BLaER1 treated with 17β-estradiol and CSF1 and Interleukin-3, amounts not matched to agents 10 nM and 100 nM (cell line): ENCODE measurements at regions not wholly inside any gene's neighbourhood (a gene's known extent, or its start where the extent isn't known, plus 50 kb on each side); places are given as distances from the start of the nearest gene placed in this dataset.

ENCODE experiments used
- H3K27ac ChIP-seq, 11 experiments: shearing (Covaris generic); formaldehyde crosslinking; 2 replicates each; pipeline ENCODE4 v1.8.1; 2022
- H3K27me3 ChIP-seq, 11 experiments: shearing (Covaris generic); formaldehyde crosslinking; 2 replicates each; pipeline ENCODE4 v1.8.1; 2022
- H3K36me3 ChIP-seq, 11 experiments: shearing (Covaris generic); formaldehyde crosslinking; 2 replicates each; pipeline ENCODE4 v1.8.1; 2022
- H3K4me1 ChIP-seq, 10 experiments: shearing (Covaris generic); formaldehyde crosslinking; 2 replicates each; pipeline ENCODE4 v1.8.1; 2022
- H3K4me2 ChIP-seq, 11 experiments: shearing (Covaris generic); formaldehyde crosslinking; 2 replicates each; pipeline ENCODE4 v1.8.1; 2022
- H3K4me3 ChIP-seq, 10 experiments: shearing (Covaris generic); formaldehyde crosslinking; 2 replicates each; pipeline ENCODE4 v1.8.1; 2022
- H3K9ac ChIP-seq, 11 experiments: shearing (Covaris generic); formaldehyde crosslinking; 2 replicates each; pipeline ENCODE4 v1.8.1; 2022
- H3K9me3 ChIP-seq, 11 experiments: shearing (Covaris generic); formaldehyde crosslinking; replicated peaks in 1 of 11; 2 replicates each; pipeline ENCODE4 v1.8.1; 2022
- H4K20me1 ChIP-seq, 11 experiments: shearing (Covaris generic); formaldehyde crosslinking; 2 replicates each; pipeline ENCODE4 v1.8.1; 2022
- Cebpa-rat ChIP-seq, 11 experiments: shearing (Covaris generic); IDR thresholded peaks; 2 replicates each; pipeline ENCODE4 v1.8.1; 2022

GRCh38 chr3:178010306-178010705, 525.9 kb upstream of the KCNMB2 start:
- peaks cover 0 to 7% (median 0%) of the 10 kb centered on the region in 11 experiments; a peak in 2 of 22 replicates for H3K9me3 ChIP-seq
- no peaks in the 10 kb centered on the region for H3K4me1 ChIP-seq
- no peaks in the 10 kb centered on the region for H3K27me3 ChIP-seq
- no peak overlapping the region for H3K4me2 ChIP-seq
- H3K4me3 ChIP-seq, result no peak overlapping the region
- no peaks in the 10 kb centered on the region for H3K36me3 ChIP-seq
- H3K9ac ChIP-seq, result no peak overlapping the region
- TF ChIP-seq Cebpa-rat (IDR thresholded peaks at IDR 0.05), result no peak
- no peaks in the 10 kb centered on the region for H4K20me1 ChIP-seq
- no peak overlapping the region for H3K27ac ChIP-seq

DNA sequence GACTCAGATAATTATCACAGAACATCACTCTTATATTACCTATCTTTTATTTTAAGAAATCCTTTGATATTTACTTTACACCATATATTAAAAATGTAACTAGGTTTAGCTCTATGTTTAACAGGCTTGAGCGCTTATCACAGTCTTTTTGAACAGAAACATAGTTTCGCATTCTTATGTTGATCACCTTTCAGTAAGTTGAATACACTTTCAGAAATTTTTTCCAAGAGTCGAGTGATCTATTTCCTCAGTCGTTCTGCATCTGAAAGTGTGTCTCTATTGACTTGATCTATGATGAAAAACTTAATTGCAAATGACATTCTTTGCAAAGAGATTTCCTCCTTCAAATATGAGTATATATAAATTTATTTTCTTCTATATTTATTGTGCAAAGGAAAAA, 516.6 kb upstream of the KCNMB2 start:
- no peak overlapping the region for H3K9ac ChIP-seq
- no peaks in the 10 kb centered on the region for H3K4me1 ChIP-seq
- no peaks in the 10 kb centered on the region for H3K27me3 ChIP-seq
- TF ChIP-seq Cebpa-rat (IDR thresholded peaks at IDR 0.05), result no peak
- peaks cover 0 to 10% (median 0%) of the 10 kb centered on the region in 11 experiments; a peak in 3 of 22 replicates for H3K9me3 ChIP-seq
- H3K4me2 ChIP-seq, result no peak overlapping the region
- H3K4me3 ChIP-seq, result no peak overlapping the region
- H3K27ac ChIP-seq, result no peak overlapping the region
- no peaks in the 10 kb centered on the region for H3K36me3 ChIP-seq
- H4K20me1 ChIP-seq, result no peaks in the 10 kb centered on the region

DNA sequence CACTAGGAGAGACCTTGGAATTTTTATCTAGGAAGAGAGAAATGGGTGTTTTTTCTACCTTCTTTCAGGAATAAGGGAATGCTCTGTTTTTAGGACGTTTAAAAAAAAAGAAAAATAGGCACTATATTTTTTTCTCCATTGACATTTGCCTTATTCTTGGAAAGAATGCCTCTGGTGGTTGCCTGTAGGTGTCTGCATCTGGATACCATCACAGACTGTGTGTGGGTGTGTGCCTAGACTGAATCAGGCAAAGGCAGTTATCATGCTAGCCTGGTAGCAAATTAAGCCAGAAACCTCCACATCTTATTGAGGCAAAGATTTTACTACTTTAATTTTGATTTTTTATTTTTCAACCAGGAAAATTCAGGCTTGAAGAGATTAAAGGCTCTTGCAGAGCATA, 513.6 kb upstream of the KCNMB2 start:
- Histone ChIP-seq H4K20me1 (no peaks in the 10 kb centered on the region), H3K9me3 (peaks cover 0 to 10% (median 0%) of the 10 kb centered on the region in 11 experiments; a peak in 3 of 22 replicates), H3K27me3 (no peaks in the 10 kb centered on the region), H3K9ac (no peak overlapping the region), H3K4me1 (no peaks in the 10 kb centered on the region), H3K4me3 (no peak overlapping the region), H3K4me2 (no peak overlapping the region), H3K27ac (no peak overlapping the region), H3K36me3 (no peaks in the 10 kb centered on the region)
- TF ChIP-seq Cebpa-rat (IDR thresholded peaks at IDR 0.05), result no peak

DNA sequence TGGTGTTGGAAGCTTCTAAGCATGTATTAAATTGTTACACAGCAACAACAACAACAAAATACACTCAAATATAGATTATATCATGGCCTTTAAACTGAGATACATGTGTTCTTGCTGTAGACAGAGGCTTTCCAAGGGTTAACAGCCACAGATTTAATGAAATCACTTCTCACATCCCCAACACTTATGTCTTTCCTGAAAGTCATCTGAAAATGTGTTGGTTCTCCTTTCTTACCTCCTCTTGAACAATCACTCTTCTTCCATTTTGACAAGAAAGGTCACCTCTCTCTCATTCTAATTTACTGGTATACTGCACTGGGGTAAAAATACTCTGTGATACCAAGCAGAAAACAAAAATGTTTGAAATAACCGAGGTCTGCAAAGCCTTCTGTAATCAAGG, 507.3 kb upstream of the KCNMB2 start:
- Histone ChIP-seq H3K36me3 (no peaks in the 10 kb centered on the region), H3K4me3 (no peak overlapping the region), H3K4me2 (no peak overlapping the region), H3K9ac (no peak overlapping the region), H3K4me1 (no peaks in the 10 kb centered on the region), H4K20me1 (no peaks in the 10 kb centered on the region), H3K9me3 (peaks cover 0 to 6% (median 0%) of the 10 kb centered on the region in 11 experiments; a peak in 2 of 22 replicates), H3K27ac (no peak overlapping the region), H3K27me3 (no peaks in the 10 kb centered on the region)
- no peak for TF ChIP-seq Cebpa-rat (IDR thresholded peaks at IDR 0.05)

GRCh38 chr3:178036451-178037144, 499.6 kb upstream of the KCNMB2 start:
- Histone ChIP-seq H3K4me2 (no peak overlapping the region), H4K20me1 (no peaks in the 10 kb centered on the region), H3K4me1 (no peaks in the 10 kb centered on the region), H3K27me3 (no peaks in the 10 kb centered on the region), H3K9ac (no peak overlapping the region), H3K36me3 (no peaks in the 10 kb centered on the region), H3K4me3 (no peak overlapping the region), H3K27ac (no peak overlapping the region), H3K9me3 (peaks cover 0 to 28% (median 8%) of the 10 kb centered on the region in 11 experiments; a peak in 7 of 22 replicates)
- TF ChIP-seq Cebpa-rat (IDR thresholded peaks at IDR 0.05), result no peak

- Histone ChIP-seq H3K4me1 (no peaks in the 10 kb centered on the region), H3K36me3 (no peaks in the 10 kb centered on the region), H3K4me3 (no peak overlapping the region)
These were observed 494.3 kb upstream of the KCNMB2 start for GRCh38 chr3:178041931-178042330.

GRCh38 chr3:178042376-178042775, 493.9 kb upstream of the KCNMB2 start:
- Histone ChIP-seq H3K27me3 (no peaks in the 10 kb centered on the region), H3K4me1 (no peaks in the 10 kb centered on the region), H3K27ac (no peak overlapping the region), H3K9ac (no peak overlapping the region), H3K4me2 (no peak overlapping the region), H4K20me1 (no peaks in the 10 kb centered on the region), H3K4me3 (no peak overlapping the region), H3K36me3 (no peaks in the 10 kb centered on the region), H3K9me3 (peaks cover 0 to 18% (median 10%) of the 10 kb centered on the region in 11 experiments; a peak in 14 of 22 replicates)
- TF ChIP-seq Cebpa-rat (IDR thresholded peaks at IDR 0.05), result no peak

More at GRCh38 chr3:178041931-178042330, 494.3 kb upstream of the KCNMB2 start:
- peaks cover 0 to 19% (median 13%) of the 10 kb centered on the region in 11 experiments; a peak in 14 of 22 replicates for H3K9me3 ChIP-seq
- H4K20me1 ChIP-seq, result no peaks in the 10 kb centered on the region
- H3K9ac ChIP-seq, result no peak overlapping the region
- no peak overlapping the region for H3K4me2 ChIP-seq
- no peak overlapping the region for H3K27ac ChIP-seq
- no peaks in the 10 kb centered on the region for H3K27me3 ChIP-seq
- no peak for TF ChIP-seq Cebpa-rat (IDR thresholded peaks at IDR 0.05)

DNA sequence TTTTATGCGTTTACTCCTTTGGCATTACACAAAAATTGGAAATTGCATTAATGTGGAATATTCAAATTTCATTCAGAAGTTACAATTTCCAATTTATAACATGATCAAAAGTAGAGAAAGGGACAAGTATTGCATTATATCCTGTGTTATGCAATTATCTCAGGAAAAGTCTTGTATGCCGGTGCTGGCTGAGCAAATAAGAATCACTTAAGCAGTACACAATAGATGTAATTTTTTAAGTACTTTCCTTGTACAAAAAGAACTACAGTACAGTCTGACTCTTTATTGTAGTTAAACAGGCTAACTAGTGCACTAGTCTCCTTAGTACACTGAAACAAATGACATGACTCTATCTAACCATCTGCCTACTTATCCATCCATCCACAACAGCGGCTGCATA, 493.2 kb upstream of the KCNMB2 start:
- no peak overlapping the region for H3K9ac ChIP-seq
- peaks cover 0 to 18% (median 10%) of the 10 kb centered on the region in 11 experiments; a peak in 14 of 22 replicates for H3K9me3 ChIP-seq
- H4K20me1 ChIP-seq, result no peaks in the 10 kb centered on the region
- no peaks in the 10 kb centered on the region for H3K4me1 ChIP-seq
- H3K4me2 ChIP-seq, result no peak overlapping the region
- no peaks in the 10 kb centered on the region for H3K36me3 ChIP-seq
- H3K27ac ChIP-seq, result no peak overlapping the region
- no peak for TF ChIP-seq Cebpa-rat (IDR thresholded peaks at IDR 0.05)
- no peaks in the 10 kb centered on the region for H3K27me3 ChIP-seq
- H3K4me3 ChIP-seq, result no peak overlapping the region

DNA sequence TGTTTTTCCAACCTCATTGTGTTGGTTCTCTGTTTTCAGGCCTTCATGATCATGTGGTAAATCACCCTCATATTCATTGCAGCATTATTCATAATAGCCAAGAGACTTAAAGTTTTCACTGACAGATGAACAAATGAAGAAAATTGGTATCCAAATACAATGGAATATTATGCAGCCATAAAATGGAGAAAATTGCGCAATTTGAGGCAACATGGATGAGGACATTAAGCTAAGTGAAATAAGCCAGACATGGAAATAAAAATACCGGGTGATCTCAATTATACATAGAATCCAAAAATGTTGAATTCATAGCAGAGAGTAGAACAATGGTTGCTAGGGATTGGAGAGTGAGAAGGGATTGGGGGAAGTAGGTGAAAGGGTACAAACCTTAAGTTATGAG, 491.9 kb upstream of the KCNMB2 start:
- H3K4me1 ChIP-seq, result no peaks in the 10 kb centered on the region
- no peaks in the 10 kb centered on the region for H3K27me3 ChIP-seq
- no peak overlapping the region for H3K4me3 ChIP-seq
- TF ChIP-seq Cebpa-rat (IDR thresholded peaks at IDR 0.05), result peak in 5 of 11 experiments; percentile 28 to 75 (median 53); a peak in 7 of 22 replicates
- H4K20me1 ChIP-seq, result no peaks in the 10 kb centered on the region
- no peak overlapping the region for H3K9ac ChIP-seq
- no peak overlapping the region for H3K27ac ChIP-seq
- peaks cover 0 to 18% (median 10%) of the 10 kb centered on the region in 11 experiments; a peak in 14 of 22 replicates for H3K9me3 ChIP-seq
- no peaks in the 10 kb centered on the region for H3K36me3 ChIP-seq
- H3K4me2 ChIP-seq, result no peak overlapping the region

- Histone ChIP-seq H3K27ac (no peak overlapping the region), H3K27me3 (no peaks in the 10 kb centered on the region)
- TF ChIP-seq Cebpa-rat (IDR thresholded peaks at IDR 0.05), result no peak
These were observed 488.7 kb upstream of the KCNMB2 start for GRCh38 chr3:178047496-178047895.

More at GRCh38 chr3:178047496-178047895, 488.7 kb upstream of the KCNMB2 start:
- Histone ChIP-seq H3K9me3 (peaks cover 0 to 16% (median 9%) of the 10 kb centered on the region in 11 experiments; a peak in 14 of 22 replicates), H4K20me1 (no peaks in the 10 kb centered on the region), H3K4me2 (no peak overlapping the region), H3K36me3 (no peaks in the 10 kb centered on the region), H3K4me3 (no peak overlapping the region), H3K4me1 (no peaks in the 10 kb centered on the region), H3K9ac (no peak overlapping the region)
